ENCODE measurements at regions not wholly inside any gene's neighbourhood (a gene's known extent, or its start where the extent isn't known, plus 50 kb on each side); places are given as distances from the start of the nearest gene placed in this dataset.
"Not testable (repeated sequence)": the region's sequence is repeated elsewhere in the genome, so short reads cannot be mapped to it uniquely, and the experiment has no call there.

DNA sequence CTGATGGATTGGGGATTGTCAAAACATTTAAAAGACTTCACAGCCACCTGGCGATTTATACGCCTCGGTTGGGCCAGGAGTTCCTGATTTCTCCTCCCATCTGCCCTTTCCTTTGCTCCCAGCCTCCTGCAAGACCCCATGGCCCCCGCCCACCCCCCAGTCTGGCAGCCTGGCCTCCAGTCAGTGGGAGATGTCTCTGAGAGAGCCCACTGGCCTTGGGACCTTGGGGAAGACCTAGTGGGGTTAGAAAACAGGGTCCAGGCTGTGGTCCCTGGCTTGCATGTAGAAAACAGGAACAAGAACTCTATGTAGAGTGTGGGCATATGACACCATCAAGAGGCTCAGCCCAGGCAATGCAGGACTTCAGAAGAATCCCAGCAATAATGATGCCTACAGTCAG lies 209.4 kb upstream of the C16orf82 start:
- no peak for ATAC-seq
- no peaks in the 10 kb centered on the region for H3K9me3 ChIP-seq (ENCODE audit: control insufficient read depth, low read length, poor library complexity, severe bottlenecking)
- DNase-seq = no peak
- Mint-ChIP-seq H3K4me3 (no peak overlapping the region), H3K36me3 (ENCODE audit: low read depth) (no peaks in the 10 kb centered on the region), H3K4me1 (no peaks in the 10 kb centered on the region), H3K27ac (no peak overlapping the region), H3K27me3 (peaks cover 6% of the 10 kb centered on the region)

- ATAC-seq (no peak), DNase-seq (no peak)
- Mint-ChIP-seq H3K27me3 (peaks cover 6% of the 10 kb centered on the region), H3K4me1 (no peaks in the 10 kb centered on the region), H3K27ac (no peak overlapping the region), H3K36me3 (ENCODE audit: low read depth) (no peaks in the 10 kb centered on the region), H3K4me3 (peak overlapping the region; percentile 0)
- no peaks in the 10 kb centered on the region for H3K9me3 ChIP-seq (ENCODE audit: control insufficient read depth, low read length, poor library complexity, severe bottlenecking)
Measured at GRCh38 chr16:26860506-26860905, 206.2 kb upstream of the C16orf82 start.

GRCh38 chr16:26863931-26864330 lies 202.8 kb upstream of the C16orf82 start:
- H3K27ac Mint-ChIP-seq = no peak overlapping the region
- H3K9me3 ChIP-seq (ENCODE audit: control insufficient read depth, low read length, poor library complexity, severe bottlenecking) = no peaks in the 10 kb centered on the region
- DNase-seq = no peak
- H3K4me1 Mint-ChIP-seq = no peaks in the 10 kb centered on the region
- H3K27me3 Mint-ChIP-seq = peaks cover 16% of the 10 kb centered on the region
- H3K36me3 Mint-ChIP-seq (ENCODE audit: low read depth) = peaks cover 2% of the 10 kb centered on the region
- ATAC-seq = no peak
- H3K4me3 Mint-ChIP-seq = no peak overlapping the region

DNA sequence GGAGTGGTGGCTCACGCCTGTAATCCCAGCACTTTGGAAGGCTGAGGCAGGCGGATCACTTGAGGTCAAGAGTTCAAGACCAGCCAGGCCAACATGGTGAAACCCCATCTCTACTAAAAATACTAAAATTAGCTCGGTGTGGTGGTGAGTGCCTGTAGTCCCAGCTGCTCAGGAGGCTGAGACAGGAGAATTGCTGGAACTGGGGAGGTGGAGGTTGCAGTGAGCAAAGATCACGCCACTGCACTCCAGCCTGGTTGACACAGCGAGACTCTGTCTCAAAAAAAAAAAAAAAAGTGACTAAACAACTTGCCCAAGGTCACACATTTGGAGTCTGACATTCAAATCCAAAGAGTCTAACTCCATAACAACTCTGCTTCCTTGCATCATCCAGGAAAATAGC lies 192.4 kb upstream of the C16orf82 start:
- not testable (repeated sequence) for DNase-seq; H3K4me3 Mint-ChIP-seq; H3K4me1 Mint-ChIP-seq; ATAC-seq; H3K36me3 Mint-ChIP-seq (ENCODE audit: low read depth); H3K9me3 ChIP-seq (ENCODE audit: control insufficient read depth, low read length, poor library complexity, severe bottlenecking); H3K27ac Mint-ChIP-seq
- peaks cover 19% of the 10 kb centered on the region for H3K27me3 Mint-ChIP-seq

DNA sequence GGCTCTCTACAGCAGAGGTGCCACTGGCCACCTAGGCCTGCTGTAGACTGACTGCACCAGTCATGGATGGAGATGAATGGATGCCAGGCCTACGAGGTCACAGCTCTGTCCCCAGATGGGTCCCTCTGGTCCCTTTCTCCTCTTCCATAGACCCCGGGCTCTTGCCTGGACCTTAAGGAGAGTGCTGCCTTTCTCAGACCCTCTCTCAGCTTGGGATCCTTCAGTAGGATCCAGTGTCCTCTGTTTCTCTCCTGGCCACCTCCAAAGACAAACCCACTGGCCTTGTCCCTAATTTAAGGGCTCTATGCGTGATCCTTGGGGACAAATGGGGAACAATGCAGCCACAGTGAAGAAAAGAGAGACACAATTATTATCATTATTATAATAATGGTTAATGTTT lies 189.3 kb upstream of the C16orf82 start:
- DNase-seq = no peak
- Mint-ChIP-seq H3K4me1 (no peaks in the 10 kb centered on the region), H3K36me3 (ENCODE audit: low read depth) (peaks cover 2% of the 10 kb centered on the region), H3K4me3 (no peak overlapping the region), H3K27me3 (peaks cover 15% of the 10 kb centered on the region), H3K27ac (no peak overlapping the region)
- H3K9me3 ChIP-seq (ENCODE audit: control insufficient read depth, low read length, poor library complexity, severe bottlenecking) = no peaks in the 10 kb centered on the region
- ATAC-seq = no peak

DNA sequence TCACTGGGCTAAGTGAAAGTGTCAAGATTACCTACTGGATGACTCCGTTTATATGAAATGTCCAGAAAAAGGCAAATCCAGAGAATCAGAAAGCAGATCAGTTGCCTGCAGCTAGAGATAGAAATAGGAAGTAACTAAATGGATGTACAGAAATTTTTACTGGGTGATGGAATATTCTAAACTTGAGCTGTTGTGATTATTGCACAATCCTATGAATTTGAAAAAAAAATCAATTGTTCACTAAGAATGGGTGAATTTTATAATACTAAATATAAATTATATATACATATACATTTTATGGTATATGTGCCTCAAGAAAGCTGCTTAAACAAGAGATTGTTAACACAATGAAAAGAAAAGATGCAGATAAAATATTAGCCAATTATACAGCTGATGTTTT lies 181.1 kb upstream of the C16orf82 start:
- Mint-ChIP-seq H3K27me3 (peaks cover 6% of the 10 kb centered on the region), H3K36me3 (ENCODE audit: low read depth) (no peaks in the 10 kb centered on the region), H3K4me1 (no peaks in the 10 kb centered on the region), H3K27ac (no peak overlapping the region), H3K4me3 (no peak overlapping the region)
- H3K9me3 ChIP-seq (ENCODE audit: control insufficient read depth, low read length, poor library complexity, severe bottlenecking) = no peaks in the 10 kb centered on the region
- DNase-seq (no peak), ATAC-seq (no peak)

GRCh38 chr16:26889740-26890139 lies 177.0 kb upstream of the C16orf82 start:
- H3K27me3 Mint-ChIP-seq = peaks cover 21% of the 10 kb centered on the region
- DNase-seq (no peak), ATAC-seq (no peak)
- no peaks in the 10 kb centered on the region for H3K36me3 Mint-ChIP-seq (ENCODE audit: low read depth)
- no peaks in the 10 kb centered on the region for H3K4me1 Mint-ChIP-seq
- H3K27ac Mint-ChIP-seq = no peak overlapping the region
- no peak overlapping the region for H3K4me3 Mint-ChIP-seq
- no peaks in the 10 kb centered on the region for H3K9me3 ChIP-seq (ENCODE audit: control insufficient read depth, low read length, poor library complexity, severe bottlenecking)

DNA sequence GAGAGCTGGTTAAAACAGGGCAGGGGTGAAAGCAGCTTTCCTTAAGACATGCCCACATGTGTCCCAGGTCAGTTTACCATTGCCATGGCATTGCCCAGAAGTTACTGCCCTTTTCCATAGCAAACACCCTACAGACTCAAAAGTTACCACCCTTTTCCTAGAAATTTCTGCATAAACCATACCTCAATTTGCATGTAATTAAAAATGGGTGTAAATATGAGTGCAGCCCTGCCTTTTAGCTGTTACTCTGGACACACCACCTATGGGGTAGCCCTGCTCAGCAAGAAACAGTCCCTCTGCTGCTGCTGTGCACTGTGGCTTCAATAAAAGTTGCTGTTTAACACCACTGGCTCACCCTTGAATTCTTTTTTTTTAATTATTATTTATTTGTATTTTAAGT lies 168.5 kb upstream of the C16orf82 start:
- H3K9me3 ChIP-seq (ENCODE audit: control insufficient read depth, low read length, poor library complexity, severe bottlenecking) = no peaks in the 10 kb centered on the region
- peaks cover 60% of the 10 kb centered on the region for H3K27me3 Mint-ChIP-seq
- H3K27ac Mint-ChIP-seq = no peak overlapping the region
- DNase-seq (no peak), ATAC-seq (no peak)
- H3K4me3 Mint-ChIP-seq = no peak overlapping the region
- no peaks in the 10 kb centered on the region for H3K4me1 Mint-ChIP-seq
- H3K36me3 Mint-ChIP-seq (ENCODE audit: low read depth) = no peaks in the 10 kb centered on the region

DNA sequence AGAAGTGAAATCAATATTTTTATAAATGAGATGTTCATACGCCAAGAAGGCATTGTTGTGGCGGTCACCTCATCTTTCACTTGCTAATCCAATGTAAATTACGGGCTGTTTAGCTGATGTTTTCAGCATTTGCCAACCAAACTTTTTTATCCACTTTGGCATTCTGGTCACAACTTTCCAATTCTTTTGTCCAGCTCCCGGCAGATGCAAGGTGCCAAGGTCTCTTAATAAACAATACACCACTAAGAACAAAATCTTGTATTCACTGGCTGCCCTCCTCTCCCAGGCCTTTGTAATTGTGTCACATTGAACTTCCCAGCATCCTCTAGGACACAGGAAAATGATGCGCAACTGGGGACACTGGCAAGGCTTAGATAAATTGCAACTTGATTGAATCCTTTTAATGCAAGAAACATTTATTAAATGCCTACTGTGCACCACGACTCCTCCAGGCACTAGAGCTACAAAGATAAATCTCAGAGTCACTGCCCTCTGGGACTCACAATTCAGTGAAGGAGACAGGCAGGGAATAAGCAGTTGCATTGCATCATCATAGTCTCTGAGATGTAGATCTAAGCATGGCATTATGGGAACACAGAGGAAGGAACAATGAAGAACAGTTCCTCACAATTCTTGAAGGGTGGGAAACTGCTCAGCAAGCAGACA lies 165.4 kb upstream of the C16orf82 start:
- H3K4me1 Mint-ChIP-seq = no peaks in the 10 kb centered on the region

DNA sequence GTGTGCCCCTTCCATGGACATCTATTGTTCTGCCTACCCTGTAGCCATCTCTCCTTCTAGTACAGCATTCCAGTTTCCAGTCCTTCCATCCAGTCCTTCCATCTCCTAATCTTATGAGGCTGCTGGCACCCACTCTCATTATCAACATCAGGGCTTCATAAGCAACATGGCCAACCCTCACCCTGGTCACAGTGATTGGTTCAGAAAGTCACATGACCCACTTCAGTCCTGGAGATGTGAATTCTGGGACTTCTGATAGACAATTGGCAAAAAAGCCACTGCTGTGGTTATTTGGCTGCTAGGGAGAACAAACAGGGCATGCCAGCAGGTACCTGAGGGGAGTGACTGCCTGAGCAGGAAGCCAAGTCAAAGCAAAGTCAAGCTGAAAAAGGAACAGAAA lies 164.7 kb upstream of the C16orf82 start:
- no peak overlapping the region for H3K4me3 Mint-ChIP-seq
- peaks cover 39% of the 10 kb centered on the region for H3K27me3 Mint-ChIP-seq
- ATAC-seq (no peak), DNase-seq (no peak)
- no peak overlapping the region for H3K27ac Mint-ChIP-seq
- no peaks in the 10 kb centered on the region for H3K4me1 Mint-ChIP-seq
- H3K9me3 ChIP-seq (ENCODE audit: control insufficient read depth, low read length, poor library complexity, severe bottlenecking) = no peaks in the 10 kb centered on the region
- no peaks in the 10 kb centered on the region for H3K36me3 Mint-ChIP-seq (ENCODE audit: low read depth)

More for the DNA sequence above, 165.4 kb upstream of the C16orf82 start:
- no peak for DNase-seq
- no peak overlapping the region for H3K4me3 Mint-ChIP-seq
- no peaks in the 10 kb centered on the region for H3K36me3 Mint-ChIP-seq (ENCODE audit: low read depth)
- no peak for ATAC-seq
- no peaks in the 10 kb centered on the region for H3K9me3 ChIP-seq (ENCODE audit: control insufficient read depth, low read length, poor library complexity, severe bottlenecking)
- peaks cover 43% of the 10 kb centered on the region for H3K27me3 Mint-ChIP-seq
- no peak overlapping the region for H3K27ac Mint-ChIP-seq

DNA sequence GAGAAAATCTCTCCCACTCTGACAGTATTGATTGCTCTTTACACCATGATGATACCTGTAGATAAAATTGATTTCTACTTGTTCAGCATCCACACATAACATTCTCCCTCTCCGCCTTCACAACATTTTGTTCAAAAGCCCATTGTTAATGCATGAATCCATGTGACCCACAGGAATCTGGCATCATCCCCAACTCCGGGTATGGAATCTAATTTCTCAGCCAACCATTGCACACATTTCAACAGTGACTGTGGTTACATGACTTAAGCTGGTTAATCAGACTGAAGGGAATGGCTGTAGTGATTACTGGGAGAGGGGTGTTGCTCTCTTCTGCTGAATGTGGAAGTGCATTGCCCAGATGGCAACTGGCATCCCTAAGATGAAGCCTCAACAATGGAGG lies 161.4 kb upstream of the C16orf82 start:
- H3K4me3 Mint-ChIP-seq = no peak overlapping the region

DNA sequence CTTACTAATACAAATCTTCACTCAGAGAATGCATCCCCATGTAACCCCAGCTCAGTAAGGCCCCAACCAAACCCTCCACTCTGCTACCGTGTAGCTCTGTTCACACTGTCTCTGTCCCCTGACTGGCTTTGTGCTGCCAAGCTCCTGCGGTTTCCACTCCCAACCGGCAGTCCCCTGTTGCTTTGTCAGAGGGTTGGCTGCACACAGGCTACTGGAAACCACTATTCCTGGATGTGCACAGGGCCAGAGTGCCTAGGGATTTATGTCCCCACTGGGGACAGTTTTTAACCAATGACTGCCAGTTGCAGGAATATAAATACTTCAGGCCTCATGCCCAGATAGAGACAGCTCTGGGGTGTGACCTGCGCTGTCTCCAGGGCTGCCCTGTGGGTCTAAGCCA lies 157.1 kb upstream of the C16orf82 start:
- H3K36me3 Mint-ChIP-seq (ENCODE audit: low read depth) = peaks cover 2% of the 10 kb centered on the region
- H3K27me3 Mint-ChIP-seq = peaks cover 22% of the 10 kb centered on the region
- ATAC-seq = no peak
- peaks cover 2% of the 10 kb centered on the region for H3K4me1 Mint-ChIP-seq
- no peak overlapping the region for H3K27ac Mint-ChIP-seq
- H3K4me3 Mint-ChIP-seq = no peak overlapping the region
- H3K9me3 ChIP-seq (ENCODE audit: control insufficient read depth, low read length, poor library complexity, severe bottlenecking) = no peaks in the 10 kb centered on the region
- DNase-seq = no peak

More for the DNA sequence above, 161.4 kb upstream of the C16orf82 start:
- H3K36me3 Mint-ChIP-seq (ENCODE audit: low read depth) = peaks cover 2% of the 10 kb centered on the region
- no peak for ATAC-seq
- no peaks in the 10 kb centered on the region for H3K9me3 ChIP-seq (ENCODE audit: control insufficient read depth, low read length, poor library complexity, severe bottlenecking)
- H3K4me1 Mint-ChIP-seq = no peaks in the 10 kb centered on the region
- peaks cover 33% of the 10 kb centered on the region for H3K27me3 Mint-ChIP-seq
- no peak for DNase-seq
- H3K27ac Mint-ChIP-seq = no peak overlapping the region

- ATAC-seq = no peak
- Mint-ChIP-seq H3K4me1 (peaks cover 2% of the 10 kb centered on the region), H3K27me3 (peaks cover 22% of the 10 kb centered on the region), H3K27ac (no peak overlapping the region), H3K4me3 (no peak overlapping the region), H3K36me3 (ENCODE audit: low read depth) (peaks cover 2% of the 10 kb centered on the region)
- no peaks in the 10 kb centered on the region for H3K9me3 ChIP-seq (ENCODE audit: control insufficient read depth, low read length, poor library complexity, severe bottlenecking)
- DNase-seq = no peak
Measured at GRCh38 chr16:26911436-26911835, 155.3 kb upstream of the C16orf82 start.

GRCh38 chr16:26913851-26914250 lies 152.9 kb upstream of the C16orf82 start:
- H3K36me3 Mint-ChIP-seq (ENCODE audit: low read depth) = peaks cover 2% of the 10 kb centered on the region
- H3K9me3 ChIP-seq (ENCODE audit: control insufficient read depth, low read length, poor library complexity, severe bottlenecking) = no peaks in the 10 kb centered on the region
- peaks cover 2% of the 10 kb centered on the region for H3K4me1 Mint-ChIP-seq
- no peak for ATAC-seq
- H3K4me3 Mint-ChIP-seq = no peak overlapping the region
- peaks cover 22% of the 10 kb centered on the region for H3K27me3 Mint-ChIP-seq
- no peak overlapping the region for H3K27ac Mint-ChIP-seq
- DNase-seq = no peak
